ENCODE measurements at regions not wholly inside any gene's neighbourhood (a gene's known extent, or its start where the extent isn't known, plus 50 kb on each side); places are given as distances from the start of the nearest gene placed in this dataset.

- 86% methylated on average over 3 of the region's 3 CpGs for WGBS (ENCODE audit: low lambda C conversion rate, missing lambda C conversion rate)
- Histone ChIP-seq H4K20me1 (ENCODE audit: insufficient read depth, poor library complexity, severe bottlenecking) (no peaks in the 10 kb centered on the region), H3K4me3 (no peak overlapping the region), H3K9me3 (ENCODE audit: low read depth) (no peaks in the 10 kb centered on the region), H3K4me2 (no peak overlapping the region), H3K27ac (no peak overlapping the region), H3K36me3 (replicated peaks; ENCODE audit: insufficient read depth, low read depth) (no peaks in the 10 kb centered on the region), H3K27me3 (no peaks in the 10 kb centered on the region), H3K4me1 (ENCODE audit: insufficient read depth) (no peaks in the 10 kb centered on the region), H2AFZ (no peak overlapping the region), H3K79me2 (no peaks in the 10 kb centered on the region), H3K9me2 (replicated peaks; ENCODE audit: insufficient read depth) (no peaks in the 10 kb centered on the region)
- no peak for TF ChIP-seq CTCF (IDR thresholded peaks at IDR 0.05; ENCODE audit: poor library complexity)
- no peak for DNase-seq (ENCODE audit: low spot score)
Measured at GRCh38 chr6:140036196-140036595, 661.7 kb upstream of the CITED2 start.

- H3K27ac ChIP-seq = no peak overlapping the region
- no peaks in the 10 kb centered on the region for H3K4me1 ChIP-seq (ENCODE audit: insufficient read depth)
- H3K9me3 ChIP-seq (ENCODE audit: low read depth) = no peaks in the 10 kb centered on the region
- H3K79me2 ChIP-seq = no peaks in the 10 kb centered on the region
- H3K4me3 ChIP-seq = no peak overlapping the region
- no peaks in the 10 kb centered on the region for H4K20me1 ChIP-seq (ENCODE audit: insufficient read depth, poor library complexity, severe bottlenecking)
- no peaks in the 10 kb centered on the region for H3K9me2 ChIP-seq (replicated peaks; ENCODE audit: insufficient read depth)
- H3K4me2 ChIP-seq = no peak overlapping the region
- H3K36me3 ChIP-seq (replicated peaks; ENCODE audit: insufficient read depth, low read depth) = no peaks in the 10 kb centered on the region
- no peak overlapping the region for H2AFZ ChIP-seq
- WGBS (ENCODE audit: low lambda C conversion rate, missing lambda C conversion rate) = 97% methylated on average over 2 of the region's 2 CpGs
- TF ChIP-seq CTCF (IDR thresholded peaks at IDR 0.05; ENCODE audit: poor library complexity) = no peak
- TF ChIP-seq EZH2 (IDR thresholded peaks at IDR 0.05; ENCODE audit: borderline replicate concordance) = no peak
- TF ChIP-seq EZH2phosphoT487 (IDR thresholded peaks at IDR 0.05; ENCODE audit: low read depth, severe bottlenecking, unreplicated experiment) = no peak
- DNase-seq (ENCODE audit: low spot score) = no peak
- H3K27me3 ChIP-seq = no peaks in the 10 kb centered on the region
Measured at GRCh38 chr6:140032189-140032588, 657.7 kb upstream of the CITED2 start.

- no peak overlapping the region for H2AFZ ChIP-seq
- WGBS (ENCODE audit: low lambda C conversion rate, missing lambda C conversion rate) = 75% methylated on average over 3 of the region's 3 CpGs
- H3K36me3 ChIP-seq (replicated peaks; ENCODE audit: insufficient read depth, low read depth) = no peaks in the 10 kb centered on the region
- no peak overlapping the region for H3K27ac ChIP-seq
- no peak overlapping the region for H3K4me2 ChIP-seq
- no peaks in the 10 kb centered on the region for H4K20me1 ChIP-seq (ENCODE audit: insufficient read depth, poor library complexity, severe bottlenecking)
- DNase-seq (ENCODE audit: low spot score) = no peak
- H3K9me2 ChIP-seq (replicated peaks; ENCODE audit: insufficient read depth) = no peaks in the 10 kb centered on the region
- H3K79me2 ChIP-seq = no peaks in the 10 kb centered on the region
- H3K4me1 ChIP-seq (ENCODE audit: insufficient read depth) = no peaks in the 10 kb centered on the region
- no peak overlapping the region for H3K4me3 ChIP-seq
- TF ChIP-seq CTCF (IDR thresholded peaks at IDR 0.05; ENCODE audit: poor library complexity) (no peak), EZH2phosphoT487 (IDR thresholded peaks at IDR 0.05; ENCODE audit: low read depth, severe bottlenecking, unreplicated experiment) (no peak), EZH2 (IDR thresholded peaks at IDR 0.05; ENCODE audit: borderline replicate concordance) (no peak)
- no peaks in the 10 kb centered on the region for H3K9me3 ChIP-seq (ENCODE audit: low read depth)
- no peaks in the 10 kb centered on the region for H3K27me3 ChIP-seq
Measured at GRCh38 chr6:140029551-140029950, 655.1 kb upstream of the CITED2 start.

GRCh38 chr6:140027219-140027618, 652.8 kb upstream of the CITED2 start:
- no peaks in the 10 kb centered on the region for H3K9me2 ChIP-seq (replicated peaks; ENCODE audit: insufficient read depth)
- H3K9me3 ChIP-seq (ENCODE audit: low read depth) = no peaks in the 10 kb centered on the region
- no peak overlapping the region for H2AFZ ChIP-seq
- 90% methylated on average over 2 of the region's 2 CpGs for WGBS (ENCODE audit: low lambda C conversion rate, missing lambda C conversion rate)
- H3K27ac ChIP-seq = no peak overlapping the region
- no peak for DNase-seq (ENCODE audit: low spot score)
- H3K36me3 ChIP-seq (replicated peaks; ENCODE audit: insufficient read depth, low read depth) = no peaks in the 10 kb centered on the region
- TF ChIP-seq CTCF (IDR thresholded peaks at IDR 0.05; ENCODE audit: poor library complexity) (no peak), EZH2 (IDR thresholded peaks at IDR 0.05; ENCODE audit: borderline replicate concordance) (no peak), EZH2phosphoT487 (IDR thresholded peaks at IDR 0.05; ENCODE audit: low read depth, severe bottlenecking, unreplicated experiment) (no peak)
- H3K4me1 ChIP-seq (ENCODE audit: insufficient read depth) = no peaks in the 10 kb centered on the region
- no peak overlapping the region for H3K4me3 ChIP-seq
- H3K79me2 ChIP-seq = no peaks in the 10 kb centered on the region
- no peak overlapping the region for H3K4me2 ChIP-seq
- no peaks in the 10 kb centered on the region for H3K27me3 ChIP-seq
- no peaks in the 10 kb centered on the region for H4K20me1 ChIP-seq (ENCODE audit: insufficient read depth, poor library complexity, severe bottlenecking)

Data from hepatocyte (in vitro differentiated cells).